Activated CD4-positive, CD25-positive, alpha-beta regulatory T cell treated with anti-CD3 and anti-CD28 coated beads, Interleukin-2, amount 50 U/mL, for 16 hours (primary cell): ENCODE measurements at regions not wholly inside any gene's neighbourhood (a gene's known extent, or its start where the extent isn't known, plus 50 kb on each side); places are given as distances from the start of the nearest gene placed in this dataset.
"Not testable (repeated sequence)": the region's sequence is repeated elsewhere in the genome, so short reads cannot be mapped to it uniquely, and the experiment has no call there.

ENCODE experiments used
- DNase-seq: peaks from one replicate; pipeline ENCODE4 v3.0.0-alpha.2; 2020; ENCODE audit warnings: low read depth, low spot score

- DNase-seq, result peak; percentile 58
These were observed 132.3 kb upstream of the C11orf58 start for GRCh38 chr11:16605894-16606783.

GRCh38 chr11:16605389-16605893 is 133.0 kb upstream of the C11orf58 start:
- DNase-seq, result no peak

GRCh38 chr11:16604794-16605388 is 133.6 kb upstream of the C11orf58 start:
- no peak for DNase-seq

GRCh38 chr11:16603890-16604793 is 134.3 kb upstream of the C11orf58 start:
- DNase-seq, result no peak

- no peak for DNase-seq
These were observed 135.2 kb upstream of the C11orf58 start for GRCh38 chr11:16603245-16603644.

GRCh38 chr11:16598906-16599305 is 139.5 kb upstream of the C11orf58 start:
- DNase-seq, result no peak

GRCh38 chr11:16598032-16598431 is 140.4 kb upstream of the C11orf58 start:
- no peak for DNase-seq

GRCh38 chr11:16596231-16596630 is 142.2 kb upstream of the C11orf58 start:
- DNase-seq, result no peak

- no peak for DNase-seq
These were observed 147.3 kb upstream of the C11orf58 start for GRCh38 chr11:16591157-16591556.

- no peak for DNase-seq
These were observed 150.8 kb upstream of the C11orf58 start for GRCh38 chr11:16587670-16588069.

- DNase-seq, result no peak
These were observed 153.9 kb upstream of the C11orf58 start for GRCh38 chr11:16584569-16584968.

- DNase-seq, result not testable (repeated sequence)
These were observed 157.4 kb upstream of the C11orf58 start for GRCh38 chr11:16581078-16581477.

- DNase-seq, result no peak
These were observed 161.0 kb upstream of the C11orf58 start for GRCh38 chr11:16577490-16577889.

GRCh38 chr11:16574889-16575288 is 163.6 kb upstream of the C11orf58 start:
- DNase-seq, result not testable (repeated sequence)

- DNase-seq, result no peak
These were observed 165.5 kb upstream of the C11orf58 start for GRCh38 chr11:16572945-16573344.

- DNase-seq, result no peak
These were observed 177.3 kb upstream of the C11orf58 start for GRCh38 chr11:16561150-16561549.

- no peak for DNase-seq
These were observed 180.0 kb upstream of the C11orf58 start for GRCh38 chr11:16558494-16558893.

GRCh38 chr11:16555956-16556355 is 182.5 kb upstream of the C11orf58 start:
- DNase-seq, result no peak

- DNase-seq, result no peak
These were observed 184.1 kb upstream of the C11orf58 start for GRCh38 chr11:16554361-16554760.

GRCh38 chr11:16547879-16548278 is 190.6 kb upstream of the C11orf58 start:
- no peak for DNase-seq

GRCh38 chr11:16543642-16544041 is 187.3 kb upstream of the SOX6 start:
- DNase-seq, result no peak

- no peak for DNase-seq
These were observed 186.0 kb upstream of the SOX6 start for GRCh38 chr11:16542353-16542752.
